ENCODE measurements at regions not wholly inside any gene's neighbourhood (a gene's known extent, or its start where the extent isn't known, plus 50 kb on each side); places are given as distances from the start of the nearest gene placed in this dataset.

DNA sequence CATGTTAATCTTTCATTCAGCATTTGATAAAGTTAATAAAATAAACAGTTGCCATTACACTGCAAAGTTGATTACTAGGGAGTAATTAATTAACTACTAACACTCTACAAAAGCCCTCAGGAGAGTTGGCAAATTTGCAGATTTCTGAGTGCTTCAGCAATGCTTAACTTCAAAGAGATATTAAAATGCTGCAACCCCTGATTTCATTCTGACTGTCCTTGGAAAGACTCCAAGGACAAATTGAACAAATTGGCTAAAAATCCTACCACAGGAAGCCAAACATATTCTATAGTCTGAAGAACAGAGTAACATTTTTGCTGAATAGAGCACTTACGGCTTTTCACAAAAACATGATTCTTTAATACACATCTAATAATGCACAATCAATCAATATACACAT, 1543.0 kb downstream of the SLITRK5 start:
- TF ChIP-seq GATA2 (IDR thresholded peaks at IDR 0.05; ENCODE audit: low read depth, low read length): no peak
- TF ChIP-seq GATA3 (IDR thresholded peaks at IDR 0.05; ENCODE audit: low read depth, low read length): no peak

All from SH-SY5Y (cell line).